HCT116 (cell line): ENCODE measurements at regions not wholly inside any gene's neighbourhood (a gene's known extent, or its start where the extent isn't known, plus 50 kb on each side); places are given as distances from the start of the nearest gene placed in this dataset.

ENCODE experiments used
- ATAC-seq: fragments of 200-7000 bp; cut with Tn5 transposase; 2 replicates; pipeline ENCODE4 v1.9.1; 2020; ENCODE audit warnings: mild to moderate bottlenecking, moderate library complexity
- BruUV-seq: library from RNA; stranded (reverse); fragments of 400-500 nt; replicated peaks from 2 replicates; lab custom pipeline; 2021; lab: Mats Ljungman, UMichigan
- CTCF ChIA-PET: fragments of 300-600 bp; sonication (Branson Sonifier 250); formaldehyde crosslinking; loops from one replicate; lab custom pipeline; 2021; ENCODE audit warnings: antibody characterized with exemption; lab: Charles Lee
- POLR2A ChIA-PET: fragments of 300-600, 350-600 bp; sonication (Branson Sonifier 250); formaldehyde crosslinking; loops from one replicate; lab custom pipeline; 2021; ENCODE audit warnings: antibody characterized with exemption; lab: Charles Lee
- RAD21 ChIA-PET, 2 experiments: fragments of 300-600 bp; sonication (Branson Sonifier 250); formaldehyde crosslinking; loops; one replicate each; lab custom pipeline; 2023; ENCODE audit warnings: low total read pairs in 2 of 2; ENCODE audit not compliant: uncharacterized antibody in 2 of 2, unreplicated experiment in 2 of 2, low non-redundant PET in 1 of 2; lab: Charles Lee
- DNase-seq: peaks from one replicate; pipeline ENCODE4 v3.0.0-alpha.2; 2010; ENCODE audit warnings: low read depth, low spot score
- H2AFZ ChIP-seq: fragments of 200-600 bp; shearing (Covaris generic), sonication (generic); 2 replicates; pipeline ENCODE4 v1.6.1; 2017; ENCODE audit warnings: low read depth, mixed run types, mixed read lengths, antibody characterized with exemption, low read length; ENCODE audit not compliant: poor library complexity, severe bottlenecking
- H3K27ac ChIP-seq: 2 replicates; pipeline ENCODE4 v1.5.1; 2012; ENCODE audit warnings: low read depth, low read length
- H3K27me3 ChIP-seq: fragments of 200-600 bp; sonication (generic); 2 replicates; pipeline ENCODE4 v1.6.1; 2016; ENCODE audit warnings: mixed run types, low read length, mixed read lengths; ENCODE audit not compliant: insufficient read depth
- H3K36me3 ChIP-seq, 2 experiments: fragments of 200-500 bp in 1 of 2; fragments of 200-600 bp in 1 of 2; sonication (Bioruptor generic) in 1 of 2; sonication (generic) in 1 of 2; 2 replicates each; pipeline versions ENCODE4 v1.5.1 to v1.6.1; 2014 to 2016; ENCODE audit warnings: low read length in 2 of 2, inconsistent platforms in 1 of 2, mixed read lengths in 1 of 2, mixed run types in 1 of 2; ENCODE audit not compliant: insufficient read depth in 2 of 2, control insufficient read depth in 1 of 2
- H3K4me1 ChIP-seq, 2 experiments: fragments of 200-600 bp in 1 of 2; sonication (generic) in 1 of 2; 2 replicates each; pipeline versions ENCODE4 v1.5.1 to v1.6.1; 2012 to 2017; ENCODE audit warnings: low read length in 2 of 2, inconsistent platforms in 1 of 2, mild to moderate bottlenecking in 1 of 2, mixed read lengths in 1 of 2, mixed run types in 1 of 2, moderate library complexity in 1 of 2; ENCODE audit not compliant: insufficient read depth in 2 of 2, control insufficient read depth in 1 of 2
- H3K4me2 ChIP-seq: fragments of 200-600 bp; sonication (generic); 2 replicates; pipeline ENCODE4 v1.6.1; 2017; ENCODE audit warnings: mixed run types, low read length, mixed read lengths
- H3K4me3 ChIP-seq, 2 experiments: fragments of 200-600 bp in 1 of 2; sonication (generic) in 1 of 2; replicated peaks in 1 of 2; 2 replicates each; pipeline ENCODE4 v1.5.1; 2011 to 2016; ENCODE audit warnings: low read length in 2 of 2, control low read depth in 1 of 2, low read depth in 1 of 2, mild to moderate bottlenecking in 1 of 2, mixed read lengths in 1 of 2, mixed run types in 1 of 2
- H3K79me2 ChIP-seq: fragments of 200-600 bp; sonication (generic); 2 replicates; pipeline ENCODE4 v1.6.1; 2017; ENCODE audit warnings: mild to moderate bottlenecking, mixed run types, low read length, moderate library complexity, mixed read lengths; ENCODE audit not compliant: insufficient read depth
- H3K9ac ChIP-seq: fragments of 200-600 bp; sonication (generic); 2 replicates; pipeline ENCODE4 v1.6.1; 2016; ENCODE audit warnings: low read length, mixed read lengths
- H3K9me2 ChIP-seq: fragments of 200-600 bp; sonication (generic), shearing (Covaris generic); 2 replicates; pipeline ENCODE4 v1.6.1; 2017; ENCODE audit warnings: mixed run types, mild to moderate bottlenecking, moderate library complexity; ENCODE audit not compliant: insufficient read depth
- H3K9me3 ChIP-seq, 2 experiments: fragments of 200-500 bp in 1 of 2; fragments of 200-600 bp in 1 of 2; sonication (Bioruptor generic) in 1 of 2; sonication (generic) in 1 of 2; 2 replicates each; pipeline ENCODE4 v1.6.1; 2014 to 2017; ENCODE audit warnings: low read length in 2 of 2, mixed read lengths in 2 of 2, inconsistent platforms in 1 of 2, low read depth in 1 of 2, mild to moderate bottlenecking in 1 of 2, mixed run types in 1 of 2, moderate library complexity in 1 of 2; ENCODE audit not compliant: control insufficient read depth in 1 of 2, insufficient read depth in 1 of 2
- H4K20me1 ChIP-seq: fragments of 200-600 bp; sonication (generic), shearing (Covaris generic); 2 replicates; pipeline ENCODE4 v1.6.1; 2017; ENCODE audit warnings: mixed run types, mild to moderate bottlenecking, moderate library complexity; ENCODE audit not compliant: insufficient read depth
- CBX3 ChIP-seq: IDR thresholded peaks from 2 replicates; pipeline ENCODE4 v1.6.1; 2012; ENCODE audit warnings: low read depth
- ELF1 ChIP-seq: IDR thresholded peaks from 2 replicates; pipeline ENCODE4 v1.6.1; 2012; ENCODE audit warnings: low read depth, borderline replicate concordance
- EZH2 ChIP-seq: fragments of 200-600 bp; sonication (generic); IDR thresholded peaks from 2 replicates; pipeline ENCODE4 v1.6.1; 2017; ENCODE audit warnings: antibody characterized with exemption, mixed run types
- SIN3A ChIP-seq: IDR thresholded peaks from 2 replicates; pipeline ENCODE4 v1.6.1; 2012; ENCODE audit warnings: low read depth
- SP1 ChIP-seq: IDR thresholded peaks from 2 replicates; pipeline ENCODE4 v1.6.1; 2012; ENCODE audit warnings: low read depth
- SRF ChIP-seq: IDR thresholded peaks from 2 replicates; pipeline ENCODE4 v1.6.1; 2012; ENCODE audit warnings: low read depth
- TCF7L2 ChIP-seq: IDR thresholded peaks from 2 replicates; pipeline ENCODE4 v1.7.0; 2011; ENCODE audit warnings: borderline replicate concordance, inconsistent platforms; ENCODE audit not compliant: insufficient read depth, insufficient read length; ENCODE audit errors: extremely low read depth
- YY1 ChIP-seq: IDR thresholded peaks from 2 replicates; pipeline ENCODE4 v1.6.1; 2011; ENCODE audit warnings: low read length, low read depth, moderate library complexity, mild to moderate bottlenecking; ENCODE audit not compliant: insufficient replicate concordance; ENCODE audit errors: extremely low read depth
- ZFX ChIP-seq: fragments of 450-650 bp; IDR thresholded peaks from 2 replicates; pipeline ENCODE4 v1.6.1; 2017
- ZNF274 ChIP-seq: fragments of 200-500 bp; sonication (Bioruptor generic); IDR thresholded peaks from 2 replicates; pipeline ENCODE4 v1.6.1; 2014; ENCODE audit warnings: mild to moderate bottlenecking, low read depth, low read length, inconsistent platforms
- intact Hi-C: fragments of 100-400 bp; cut with micrococcal nuclease; formaldehyde crosslinking; loops from 2 replicates; pipeline ENCODE4 v1.10.0; 2022
- TF ChIP-seq, protein P1 (sequence below): IDR thresholded peaks from 2 replicates; pipeline ENCODE4 v1.6.1; 2012
- TF ChIP-seq, protein P2 (sequence below): IDR thresholded peaks from 2 replicates; pipeline ENCODE4 v1.6.1; 2012
- TF ChIP-seq, protein P3 (sequence below), 3 experiments: fragments of 200-600 bp in 1 of 3; sonication (generic) in 1 of 3; IDR thresholded peaks in 2 of 3; conservative IDR thresholded peaks in 1 of 3; 2 replicates each; pipeline ENCODE4 v1.5.1; 2012 to 2017; ENCODE audit warnings: low read depth in 2 of 3, low read length in 2 of 3, antibody characterized with exemption in 1 of 3, borderline replicate concordance in 1 of 3, control low read depth in 1 of 3, mild to moderate bottlenecking in 1 of 3, mixed read lengths in 1 of 3, mixed run types in 1 of 3, moderate library complexity in 1 of 3; ENCODE audit not compliant: insufficient read depth in 1 of 3

DNA sequence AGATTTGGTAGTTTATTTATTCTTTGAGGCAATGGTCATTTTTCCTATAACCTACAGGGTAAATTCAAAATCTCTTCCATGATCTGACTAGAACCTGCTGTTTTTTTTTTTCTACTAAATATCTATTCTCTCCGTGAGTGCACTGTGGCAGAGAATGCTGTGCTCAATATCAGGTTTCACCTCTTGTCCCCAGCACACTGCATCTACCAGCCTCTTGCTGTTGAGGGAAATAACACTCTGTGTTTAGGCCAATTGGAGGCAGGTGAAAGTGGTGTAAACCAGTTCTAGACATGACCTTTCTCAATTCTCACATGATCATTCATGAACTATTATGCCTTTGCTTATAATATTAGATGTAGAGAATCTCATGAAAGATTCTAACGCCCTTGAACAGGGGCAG lies 2365.9 kb downstream of the MAT2B start:
- peaks cover 4 to 9% of the 10 kb centered on the region in 2 experiments; a peak in 2 of 4 replicates for H3K9me3 ChIP-seq
- H3K27ac ChIP-seq: no peak overlapping the region
- H3K9me2 ChIP-seq: no peaks in the 10 kb centered on the region
- TF ChIP-seq ELF1 (no peak), SP1 (no peak), ZNF274 (no peak)
- TF ChIP-seq, protein P1, sequence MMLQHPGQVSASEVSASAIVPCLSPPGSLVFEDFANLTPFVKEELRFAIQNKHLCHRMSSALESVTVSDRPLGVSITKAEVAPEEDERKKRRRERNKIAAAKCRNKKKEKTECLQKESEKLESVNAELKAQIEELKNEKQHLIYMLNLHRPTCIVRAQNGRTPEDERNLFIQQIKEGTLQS: no peak
- TF ChIP-seq, protein P2, sequence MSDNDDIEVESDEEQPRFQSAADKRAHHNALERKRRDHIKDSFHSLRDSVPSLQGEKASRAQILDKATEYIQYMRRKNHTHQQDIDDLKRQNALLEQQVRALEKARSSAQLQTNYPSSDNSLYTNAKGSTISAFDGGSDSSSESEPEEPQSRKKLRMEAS: no peak
- H4K20me1 ChIP-seq: no peaks in the 10 kb centered on the region
- H3K4me1 ChIP-seq: no peaks in the 10 kb centered on the region
- intact Hi-C loops: no loop called here
- no TSS peak for BruUV-seq
- no peak overlapping the region for H3K9ac ChIP-seq
- H2AFZ ChIP-seq: no peak overlapping the region
- CTCF ChIA-PET: no interaction called here
- DNase-seq: no peak
- POLR2A ChIA-PET: no interaction called here
- no peak overlapping the region for H3K4me2 ChIP-seq
- H3K4me3 ChIP-seq: no peak overlapping the region
- H3K36me3 ChIP-seq: no peaks in the 10 kb centered on the region
- H3K27me3 ChIP-seq: no peaks in the 10 kb centered on the region
- RAD21 ChIA-PET: no interaction called here
- H3K79me2 ChIP-seq: no peaks in the 10 kb centered on the region
- ATAC-seq: no peak

DNA sequence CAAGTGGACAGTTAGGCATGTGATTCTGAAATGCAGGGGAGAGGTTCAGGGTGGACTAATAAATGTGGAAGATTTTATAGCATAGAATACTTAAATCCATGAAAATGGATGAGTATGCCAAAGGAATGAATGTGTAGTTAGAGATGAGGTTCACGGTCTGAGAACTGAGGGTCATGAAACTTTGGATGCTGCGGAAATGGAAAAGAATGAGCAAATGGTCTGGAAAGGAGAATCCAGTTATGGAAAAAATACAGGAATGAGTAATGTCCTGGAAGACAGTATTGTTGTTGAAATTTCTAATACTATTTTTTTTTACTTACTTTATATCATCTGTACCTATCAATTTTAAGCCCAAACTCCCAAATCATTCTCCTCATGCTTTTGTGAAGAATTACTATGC lies 2369.4 kb downstream of the MAT2B start:
- Histone ChIP-seq H3K36me3 (no peaks in the 10 kb centered on the region), H2AFZ (no peak overlapping the region), H3K9me2 (no peaks in the 10 kb centered on the region), H3K9me3 (peaks cover 12 to 14% of the 10 kb centered on the region in 2 experiments; a peak in 2 of 4 replicates), H3K4me1 (no peaks in the 10 kb centered on the region), H3K4me3 (no peak overlapping the region), H4K20me1 (no peaks in the 10 kb centered on the region), H3K9ac (no peak overlapping the region), H3K27me3 (no peaks in the 10 kb centered on the region), H3K27ac (no peak overlapping the region), H3K79me2 (no peaks in the 10 kb centered on the region), H3K4me2 (no peak overlapping the region)
- DNase-seq: no peak
- intact Hi-C loops: no loop called here
- ATAC-seq: no peak
- ChIA-PET CTCF (no interaction called here), POLR2A (no interaction called here), RAD21 (no interaction called here)
- TF ChIP-seq EZH2: no peak
- no peak for TF ChIP-seq YY1
- TF ChIP-seq ZNF274: no peak
- TF ChIP-seq CBX3: no peak
- TF ChIP-seq SRF: no peak
- TF ChIP-seq TCF7L2: no peak
- TF ChIP-seq, protein P1: no peak
- TF ChIP-seq, protein P2: no peak
- TF ChIP-seq SIN3A: no peak
- no peak for TF ChIP-seq ZFX
- TF ChIP-seq, protein P3, sequence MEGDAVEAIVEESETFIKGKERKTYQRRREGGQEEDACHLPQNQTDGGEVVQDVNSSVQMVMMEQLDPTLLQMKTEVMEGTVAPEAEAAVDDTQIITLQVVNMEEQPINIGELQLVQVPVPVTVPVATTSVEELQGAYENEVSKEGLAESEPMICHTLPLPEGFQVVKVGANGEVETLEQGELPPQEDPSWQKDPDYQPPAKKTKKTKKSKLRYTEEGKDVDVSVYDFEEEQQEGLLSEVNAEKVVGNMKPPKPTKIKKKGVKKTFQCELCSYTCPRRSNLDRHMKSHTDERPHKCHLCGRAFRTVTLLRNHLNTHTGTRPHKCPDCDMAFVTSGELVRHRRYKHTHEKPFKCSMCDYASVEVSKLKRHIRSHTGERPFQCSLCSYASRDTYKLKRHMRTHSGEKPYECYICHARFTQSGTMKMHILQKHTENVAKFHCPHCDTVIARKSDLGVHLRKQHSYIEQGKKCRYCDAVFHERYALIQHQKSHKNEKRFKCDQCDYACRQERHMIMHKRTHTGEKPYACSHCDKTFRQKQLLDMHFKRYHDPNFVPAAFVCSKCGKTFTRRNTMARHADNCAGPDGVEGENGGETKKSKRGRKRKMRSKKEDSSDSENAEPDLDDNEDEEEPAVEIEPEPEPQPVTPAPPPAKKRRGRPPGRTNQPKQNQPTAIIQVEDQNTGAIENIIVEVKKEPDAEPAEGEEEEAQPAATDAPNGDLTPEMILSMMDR (IDR thresholded peaks at IDR 0.05 in 2 of 3, conservative IDR thresholded peaks at IDR 0.05 in 1 of 3; ENCODE audit: borderline replicate concordance in 1 of 3, insufficient read depth in 1 of 3, low read depth in 2 of 3, low read length in 2 of 3): no peak
- BruUV-seq: no TSS peak
